ENCODE measurements at regions not wholly inside any gene's neighbourhood (a gene's known extent, or its start where the extent isn't known, plus 50 kb on each side); places are given as distances from the start of the nearest gene placed in this dataset.
A peak's percentile ranks its signal among the peaks of the same experiment; 100 is the strongest.

- no peak for DNase-seq (ENCODE audit: low spot score)
- no peak for ATAC-seq
Measured at GRCh38 chr12:14148489-14149270, 167.3 kb upstream of the GRIN2B start.

- ATAC-seq (no peak), DNase-seq (ENCODE audit: low spot score) (no peak)
Measured at GRCh38 chr12:14153803-14154202, 172.4 kb upstream of the GRIN2B start.

GRCh38 chr12:14156606-14157005, 175.2 kb upstream of the GRIN2B start:
- ATAC-seq (no peak), DNase-seq (ENCODE audit: low spot score) (no peak)

GRCh38 chr12:14157088-14157747, 175.8 kb upstream of the GRIN2B start:
- no peak for ATAC-seq
- no peak for DNase-seq (ENCODE audit: low spot score)

- no peak for ATAC-seq
Measured at GRCh38 chr12:14164266-14164665, 182.9 kb upstream of the GRIN2B start.

GRCh38 chr12:14167005-14167628, 185.7 kb upstream of the GRIN2B start:
- DNase-seq (ENCODE audit: low spot score) (peak; percentile 49), ATAC-seq (peak; percentile 93)

More at GRCh38 chr12:14164266-14164665, 182.9 kb upstream of the GRIN2B start:
- DNase-seq (ENCODE audit: low spot score): no peak

- no peak for ATAC-seq
- DNase-seq (ENCODE audit: low spot score): no peak
Measured at GRCh38 chr12:14169281-14169680, 187.9 kb upstream of the GRIN2B start.

GRCh38 chr12:14171106-14171505, 189.7 kb upstream of the GRIN2B start:
- no peak for ATAC-seq
- no peak for DNase-seq (ENCODE audit: low spot score)

- no peak for ATAC-seq
- no peak for DNase-seq (ENCODE audit: low spot score)
Measured at GRCh38 chr12:14175206-14175605, 190.3 kb upstream of the ATF7IP start.

- DNase-seq (ENCODE audit: low spot score): no peak
- peak; percentile 93 for ATAC-seq
Measured at GRCh38 chr12:14185427-14186192, 179.9 kb upstream of the ATF7IP start.

GRCh38 chr12:14186193-14186502, 179.3 kb upstream of the ATF7IP start:
- DNase-seq (ENCODE audit: low spot score) (no peak), ATAC-seq (no peak)

- ATAC-seq: no peak
- DNase-seq (ENCODE audit: low spot score): no peak
Measured at GRCh38 chr12:14187002-14187401, 178.5 kb upstream of the ATF7IP start.

- no peak for DNase-seq (ENCODE audit: low spot score)
- no peak for ATAC-seq
Measured at GRCh38 chr12:14187966-14188365, 177.5 kb upstream of the ATF7IP start.

- no peak for ATAC-seq
Measured at GRCh38 chr12:14188744-14189143, 176.7 kb upstream of the ATF7IP start.

GRCh38 chr12:14190694-14191093, 174.8 kb upstream of the ATF7IP start:
- ATAC-seq (no peak), DNase-seq (ENCODE audit: low spot score) (no peak)

More at GRCh38 chr12:14188744-14189143, 176.7 kb upstream of the ATF7IP start:
- DNase-seq (ENCODE audit: low spot score): no peak

GRCh38 chr12:14191612-14192011, 173.9 kb upstream of the ATF7IP start:
- DNase-seq (ENCODE audit: low spot score): no peak

GRCh38 chr12:14193639-14194038, 171.8 kb upstream of the ATF7IP start:
- DNase-seq (ENCODE audit: low spot score) (no peak), ATAC-seq (no peak)

More at GRCh38 chr12:14191612-14192011, 173.9 kb upstream of the ATF7IP start:
- ATAC-seq: no peak

- ATAC-seq: no peak
- no peak for DNase-seq (ENCODE audit: low spot score)
Measured at GRCh38 chr12:14194572-14194971, 170.9 kb upstream of the ATF7IP start.

GRCh38 chr12:14199455-14200198, 165.9 kb upstream of the ATF7IP start:
- no peak for DNase-seq (ENCODE audit: low spot score)
- peak; percentile 51 for ATAC-seq

- no peak for ATAC-seq
Measured at GRCh38 chr12:14200598-14200997, 164.9 kb upstream of the ATF7IP start.

GRCh38 chr12:14201291-14201690, 164.2 kb upstream of the ATF7IP start:
- no peak for ATAC-seq
- no peak for DNase-seq (ENCODE audit: low spot score)

More at GRCh38 chr12:14200598-14200997, 164.9 kb upstream of the ATF7IP start:
- no peak for DNase-seq (ENCODE audit: low spot score)
